Cerebellar nuclear complex (tissue), 1 donor: ENCODE measurements at regions not wholly inside any gene's neighbourhood (a gene's known extent, or its start where the extent isn't known, plus 50 kb on each side); places are given as distances from the start of the nearest gene placed in this dataset.

ENCODE experiments used
- DNase-seq, 2 experiments: peaks; one replicate each; lab custom pipeline; 2025; lab: John Stamatoyannopoulos, UW

DNA sequence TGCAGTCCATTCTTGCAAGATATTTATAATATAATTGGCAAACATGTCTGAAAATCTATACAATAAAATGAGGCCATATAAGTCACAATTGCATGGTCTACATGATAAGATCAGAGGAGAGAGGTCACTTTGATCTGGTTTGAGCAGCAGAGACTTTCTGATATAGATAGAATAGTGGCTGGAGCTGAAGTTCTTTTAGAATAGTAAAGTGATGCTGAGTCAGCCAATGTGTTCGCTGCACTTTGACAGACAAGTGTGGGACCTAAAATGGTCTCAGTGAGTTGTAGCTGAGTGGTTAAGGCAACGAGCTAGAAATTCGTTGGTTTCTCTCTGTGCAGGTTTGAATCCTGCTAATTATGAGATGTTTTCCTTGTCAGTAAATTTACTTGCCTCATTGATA, 257.0 kb upstream of the C11orf87 start:
- no peak for DNase-seq

DNA sequence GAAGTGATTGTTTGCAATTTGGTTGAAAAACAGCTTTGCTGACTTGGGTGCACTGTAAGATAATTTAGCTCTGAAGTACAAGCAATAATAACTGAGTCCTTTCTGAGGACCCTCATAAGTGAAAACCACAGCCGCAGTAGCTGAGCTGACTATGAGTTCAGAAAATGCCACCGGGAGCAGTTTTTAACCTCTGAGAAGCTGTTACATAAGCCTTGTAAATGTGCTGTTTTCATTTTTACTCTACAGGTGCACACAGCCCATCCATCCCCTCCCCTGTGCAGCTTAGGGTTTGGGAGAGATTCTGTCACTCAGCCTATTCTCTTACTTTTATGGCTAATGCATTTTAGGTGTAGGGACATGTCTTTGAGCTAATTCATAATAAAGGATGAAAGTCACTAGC, 255.5 kb upstream of the C11orf87 start:
- DNase-seq, result no peak

DNA sequence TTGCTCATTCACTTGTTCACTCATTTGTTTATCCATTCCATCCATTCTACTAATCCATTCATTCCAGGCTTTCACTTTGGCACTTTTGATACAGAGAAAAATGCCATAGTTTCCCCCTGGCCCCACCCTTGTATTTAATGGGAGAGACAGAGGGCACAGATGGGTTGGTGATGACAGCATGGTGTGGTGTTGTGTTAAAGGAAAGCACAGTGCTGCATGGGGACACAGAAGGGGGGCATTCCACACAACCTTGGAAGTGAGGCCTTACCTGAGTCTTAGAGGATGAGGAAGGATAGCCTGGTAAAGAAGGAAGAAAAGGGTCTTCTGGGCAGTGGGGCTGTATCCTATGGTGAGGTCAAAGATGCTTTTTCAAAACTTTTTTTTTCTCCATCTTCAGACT, 248.5 kb upstream of the C11orf87 start:
- no peak for DNase-seq

DNA sequence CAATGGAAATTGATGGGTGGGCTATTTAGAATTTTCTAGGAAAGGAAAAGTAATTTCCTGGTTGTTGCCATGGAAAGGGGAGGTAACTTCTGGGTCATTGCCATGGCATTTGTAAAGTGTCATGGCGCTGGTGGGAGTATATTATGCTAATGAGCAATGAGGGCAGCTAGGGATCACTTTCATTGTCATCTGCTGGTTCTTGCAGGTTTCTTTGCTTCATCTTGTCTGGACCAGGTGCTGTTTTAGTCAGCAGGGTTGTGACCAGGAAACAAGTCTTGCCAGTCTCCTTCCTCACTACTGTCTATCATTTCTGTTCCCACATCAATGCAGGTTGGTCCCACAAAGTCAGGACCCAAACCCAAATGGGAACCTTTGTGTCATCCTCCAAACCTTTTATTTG, 237.6 kb upstream of the C11orf87 start:
- no peak for DNase-seq

DNA sequence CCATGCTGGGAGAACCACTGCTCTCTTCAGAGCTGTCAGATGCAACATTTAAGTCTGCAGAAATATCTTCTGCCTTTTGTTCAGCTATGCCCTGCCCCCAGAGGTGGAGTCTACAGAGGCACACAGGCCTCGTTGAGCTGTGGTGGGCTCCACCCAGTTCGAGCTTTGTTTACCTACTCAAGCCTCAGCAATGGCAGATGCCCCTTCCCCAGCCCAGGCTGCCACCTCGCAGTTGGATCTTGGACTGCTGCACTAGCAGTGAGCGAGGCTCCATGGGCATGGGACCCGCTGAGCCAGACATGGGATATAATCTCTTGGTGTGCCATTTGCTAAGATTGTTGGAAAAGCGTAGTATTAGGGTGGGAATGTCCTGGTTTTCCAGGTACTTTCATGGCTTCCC, 229.1 kb upstream of the C11orf87 start:
- no peak for DNase-seq

DNA sequence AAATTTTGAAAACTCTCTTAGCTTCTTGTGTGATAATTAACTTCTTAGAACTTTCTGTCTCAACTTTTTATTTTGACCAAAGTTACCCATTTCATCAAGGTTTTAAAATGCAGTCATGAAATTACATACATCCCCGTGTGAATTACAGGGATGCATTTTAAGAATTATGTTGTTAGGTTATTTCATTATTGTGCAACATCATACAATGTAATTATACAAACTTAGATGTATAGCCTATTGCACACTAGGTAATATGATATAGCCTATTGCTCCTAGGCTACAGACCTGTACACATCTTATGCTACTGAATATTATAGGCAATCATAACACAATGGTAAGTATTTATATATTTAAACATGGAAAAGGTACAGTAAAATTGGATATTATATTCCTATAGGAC, 228.1 kb upstream of the C11orf87 start:
- DNase-seq, result no peak

DNA sequence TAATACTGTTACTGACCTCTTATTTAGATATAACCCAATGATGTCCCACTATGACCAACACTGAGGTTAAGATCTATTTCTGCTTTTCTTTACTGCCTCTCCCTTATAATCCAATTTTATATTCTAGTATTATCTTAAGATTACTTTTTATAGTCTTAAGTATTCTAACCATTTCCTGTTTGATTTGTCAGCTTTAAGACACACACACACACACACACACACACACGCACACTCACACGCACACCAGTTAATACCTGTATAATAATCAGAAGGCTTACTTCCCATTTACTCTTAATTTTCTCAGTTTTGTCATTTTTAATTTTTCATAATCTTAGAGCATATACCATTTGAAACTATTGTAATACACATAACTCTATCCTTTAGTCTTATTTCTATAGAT, 226.0 kb upstream of the C11orf87 start:
- no peak for DNase-seq

DNA sequence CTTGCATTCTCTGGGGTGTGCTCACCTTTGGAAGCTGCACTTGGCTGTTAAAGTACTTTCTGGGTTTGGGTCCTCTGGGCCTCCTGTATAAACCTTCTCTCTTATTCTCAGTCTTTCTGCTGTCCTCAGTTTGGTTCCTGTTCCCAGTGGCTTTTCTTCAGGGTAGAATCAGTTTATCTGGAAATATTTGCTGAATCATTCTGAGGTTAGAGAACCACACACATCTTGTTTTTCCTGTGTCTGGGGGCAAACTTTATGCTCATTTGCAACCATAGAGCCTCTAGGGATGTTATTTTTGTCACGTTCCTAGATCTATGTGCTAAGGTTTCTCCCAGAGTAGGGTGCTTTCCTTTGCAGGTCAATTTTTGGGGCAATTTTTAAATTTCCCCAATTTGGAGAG, 224.3 kb upstream of the C11orf87 start:
- no peak for DNase-seq

DNA sequence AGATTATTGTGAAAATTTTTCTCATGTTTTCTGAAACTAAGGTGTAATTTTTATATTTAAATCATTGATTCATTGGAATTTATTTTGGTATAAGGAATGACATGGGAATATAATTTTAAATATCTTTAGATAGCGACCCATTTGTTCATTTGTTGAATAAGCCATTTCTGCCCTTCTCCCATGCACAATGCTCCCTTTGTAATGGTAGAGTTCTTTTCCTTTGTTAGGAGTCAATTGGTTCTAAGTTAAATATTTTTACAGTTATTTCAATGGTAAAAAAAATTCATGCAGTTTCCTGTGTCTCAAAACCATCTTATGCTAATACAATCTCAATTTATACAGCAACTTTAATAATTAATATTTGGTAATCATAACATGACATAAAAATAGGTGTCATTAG, 218.8 kb upstream of the C11orf87 start:
- no peak for DNase-seq

DNA sequence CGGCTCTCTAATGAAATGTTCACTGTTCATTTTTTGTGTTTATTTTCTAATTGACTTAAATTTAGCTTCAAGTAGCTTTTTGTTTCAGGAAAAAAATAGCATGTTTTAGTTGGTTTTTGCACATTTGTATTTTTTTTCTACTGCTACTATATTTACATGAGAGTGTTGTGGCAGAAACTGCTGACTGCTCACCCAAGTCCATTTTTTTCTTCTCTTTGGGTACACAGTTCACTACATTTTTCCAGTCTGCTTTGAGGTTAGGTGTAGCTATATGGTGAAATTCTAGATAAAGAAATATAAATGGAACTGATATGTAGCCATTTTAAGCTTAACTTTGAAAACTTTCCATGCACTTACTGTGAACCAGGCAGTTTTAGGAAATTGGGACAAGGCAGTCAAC, 216.7 kb upstream of the C11orf87 start:
- no peak for DNase-seq

DNA sequence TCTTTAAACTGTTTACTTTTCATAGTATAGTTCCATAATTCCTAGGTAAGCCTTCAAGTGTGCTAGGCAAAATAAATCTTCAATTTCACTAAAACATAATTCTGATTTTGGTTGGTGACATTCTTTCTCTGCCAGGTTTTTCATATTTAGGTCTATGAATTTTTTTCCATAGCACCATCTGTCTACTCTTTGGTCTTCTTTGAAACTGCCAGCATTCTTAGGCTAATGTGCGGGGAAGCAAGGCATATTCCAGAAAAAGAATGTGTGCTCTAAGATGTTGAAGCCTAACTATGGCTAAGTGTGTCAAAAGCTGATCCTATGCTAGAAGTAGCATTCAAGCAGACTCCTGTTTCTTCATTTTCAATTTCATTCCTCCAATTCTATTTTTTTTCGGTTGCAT, 213.9 kb upstream of the C11orf87 start:
- DNase-seq, result no peak

DNA sequence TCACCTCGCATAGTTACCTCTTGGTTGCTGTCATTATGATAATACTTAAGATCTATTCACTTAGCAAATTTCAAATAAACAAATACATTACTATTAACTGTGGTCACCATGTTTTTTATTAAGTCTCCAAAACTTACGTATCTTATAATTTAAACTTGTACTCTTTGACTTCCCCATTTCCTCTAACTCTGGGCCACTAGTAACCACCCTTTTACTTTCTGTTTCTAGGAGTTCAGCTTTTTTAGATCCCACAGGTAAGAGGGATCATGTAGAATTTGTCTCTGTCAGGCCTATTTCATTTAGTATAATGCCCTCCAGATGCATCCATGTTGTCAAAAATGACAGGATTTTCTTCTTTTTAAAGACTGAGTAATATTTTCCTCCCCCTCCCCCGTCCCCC, 212.4 kb upstream of the C11orf87 start:
- no peak for DNase-seq

DNA sequence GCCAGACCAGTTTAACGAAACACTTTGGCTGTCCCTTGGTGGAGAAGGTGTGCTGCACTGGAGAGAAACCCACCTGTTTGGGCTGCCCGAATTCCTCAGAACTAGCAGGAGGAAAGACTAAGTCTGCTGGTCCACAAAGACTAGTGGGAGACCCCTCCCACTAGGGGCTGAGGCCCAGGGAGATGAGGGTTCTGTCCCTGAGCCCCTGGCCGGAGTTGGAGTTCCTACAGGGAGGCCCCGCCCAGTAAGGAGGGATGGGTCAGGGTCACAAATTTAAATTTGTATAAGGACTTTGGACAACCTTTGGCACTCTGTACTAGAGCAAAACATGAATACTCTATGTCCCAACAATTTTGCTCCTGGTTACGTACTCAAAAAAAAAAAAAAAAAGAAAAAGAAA, 200.8 kb upstream of the C11orf87 start:
- no peak for DNase-seq

DNA sequence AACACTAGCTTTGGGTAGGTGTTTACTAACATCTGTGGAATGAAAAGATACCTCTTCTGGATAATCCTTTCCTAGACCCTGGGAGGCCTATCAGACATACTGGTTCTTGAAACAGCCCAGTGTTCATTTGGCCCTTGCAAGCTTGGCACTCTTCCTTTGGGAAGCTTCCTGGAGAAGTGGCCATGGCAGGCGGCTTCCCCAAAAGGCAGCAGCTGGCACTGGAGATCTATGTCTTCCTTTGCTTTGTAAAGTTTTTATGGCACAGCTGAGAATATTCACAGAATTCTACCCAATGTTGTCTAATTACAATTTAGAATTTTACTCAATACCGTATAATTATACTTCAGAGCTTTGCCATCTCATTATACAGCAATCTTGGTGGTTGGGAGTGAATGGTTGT, 199.2 kb upstream of the C11orf87 start:
- no peak for DNase-seq

DNA sequence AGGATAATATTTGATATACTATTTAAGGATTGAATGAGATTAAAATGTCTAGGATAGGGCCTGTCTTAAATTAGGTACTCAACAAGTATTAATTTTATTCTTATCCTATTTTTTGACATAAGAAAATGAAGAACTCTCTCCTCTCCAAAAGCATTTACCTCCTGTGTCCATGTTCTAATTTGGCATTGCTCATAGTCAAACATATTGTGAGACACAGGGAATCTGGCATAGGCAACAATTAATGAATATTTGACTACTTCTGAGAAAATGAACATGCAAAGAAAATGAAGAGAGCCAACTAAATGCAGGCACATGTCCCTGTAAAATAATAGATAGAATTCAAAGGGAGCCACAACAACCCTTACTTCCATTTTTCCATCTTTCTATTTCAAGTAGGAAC, 198.5 kb upstream of the C11orf87 start:
- peak in 1 of 2 experiments; percentile 44 for DNase-seq

DNA sequence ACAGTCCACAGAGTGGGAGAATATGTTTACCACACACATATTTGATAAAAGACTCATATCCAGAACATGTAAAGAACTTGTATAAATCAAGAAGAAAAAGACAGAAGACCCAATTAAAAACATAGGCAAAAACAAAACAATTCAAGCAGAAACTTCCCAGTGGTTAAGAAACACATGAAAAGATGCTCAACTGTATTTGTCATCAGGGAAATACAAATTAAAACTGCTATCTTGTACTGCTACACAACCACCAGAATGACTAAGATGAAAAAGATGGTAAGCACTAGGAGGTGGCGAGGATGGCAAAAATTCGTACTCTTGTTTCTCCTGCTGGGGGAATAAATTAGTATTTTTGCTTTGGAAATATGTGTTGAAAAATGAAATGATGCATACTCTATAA, 192.3 kb upstream of the C11orf87 start:
- DNase-seq, result no peak

DNA sequence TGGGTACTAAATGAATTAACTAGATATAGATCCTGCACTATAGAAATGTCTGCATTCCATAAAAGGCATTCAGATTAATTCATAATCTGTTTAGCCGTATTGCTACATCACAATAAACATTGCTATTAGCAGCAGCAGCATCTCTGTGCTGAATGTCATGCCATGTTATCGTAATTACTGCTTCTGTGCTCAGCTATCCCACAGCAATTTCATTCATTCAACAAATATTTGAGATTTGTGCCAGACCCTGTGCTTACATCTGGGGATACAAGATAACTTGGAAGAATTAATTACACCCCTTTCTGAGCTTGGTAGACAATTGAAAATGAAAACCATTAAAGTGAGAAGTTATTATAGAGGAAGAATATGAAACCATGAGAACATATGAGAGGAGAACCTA, 185.8 kb upstream of the C11orf87 start:
- DNase-seq, result no peak

DNA sequence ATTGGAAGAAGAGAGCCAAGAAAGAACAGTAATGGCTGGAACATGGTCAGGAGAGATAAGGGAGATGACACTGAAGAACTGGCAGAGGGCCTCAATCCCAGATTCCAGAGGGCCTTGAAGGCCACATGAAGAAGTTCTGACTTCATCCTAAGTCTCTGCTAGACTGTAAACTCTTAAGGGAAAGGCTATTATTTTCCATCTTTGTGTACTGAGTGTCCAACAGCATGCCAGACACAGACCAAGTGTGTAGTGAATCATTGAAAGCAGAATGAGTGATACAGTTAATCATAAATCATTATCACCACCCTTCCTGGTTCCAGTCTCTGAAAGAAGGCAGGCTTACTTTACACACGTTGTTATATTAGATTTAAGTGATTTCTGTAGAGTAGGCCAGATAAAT, 185.3 kb upstream of the C11orf87 start:
- no peak for DNase-seq

DNA sequence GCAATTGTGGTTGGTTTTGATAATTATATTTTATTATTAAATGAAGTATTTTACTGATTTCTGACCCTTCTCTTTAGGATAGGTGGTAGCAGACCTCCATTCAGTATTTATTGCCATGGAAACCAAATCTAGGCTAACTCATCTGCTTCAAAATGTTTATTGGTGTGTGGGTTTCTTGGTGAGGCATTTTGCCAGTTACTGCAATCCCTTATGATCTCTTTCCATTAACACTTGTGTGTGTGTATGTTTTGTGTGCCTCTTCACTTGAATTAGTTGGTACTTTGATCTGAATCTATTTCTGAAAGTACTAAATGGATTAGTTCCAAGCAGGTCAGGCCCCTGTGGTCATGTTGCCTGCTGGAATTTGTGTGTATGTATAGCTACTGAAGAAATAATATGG, 184.4 kb upstream of the C11orf87 start:
- DNase-seq, result no peak

DNA sequence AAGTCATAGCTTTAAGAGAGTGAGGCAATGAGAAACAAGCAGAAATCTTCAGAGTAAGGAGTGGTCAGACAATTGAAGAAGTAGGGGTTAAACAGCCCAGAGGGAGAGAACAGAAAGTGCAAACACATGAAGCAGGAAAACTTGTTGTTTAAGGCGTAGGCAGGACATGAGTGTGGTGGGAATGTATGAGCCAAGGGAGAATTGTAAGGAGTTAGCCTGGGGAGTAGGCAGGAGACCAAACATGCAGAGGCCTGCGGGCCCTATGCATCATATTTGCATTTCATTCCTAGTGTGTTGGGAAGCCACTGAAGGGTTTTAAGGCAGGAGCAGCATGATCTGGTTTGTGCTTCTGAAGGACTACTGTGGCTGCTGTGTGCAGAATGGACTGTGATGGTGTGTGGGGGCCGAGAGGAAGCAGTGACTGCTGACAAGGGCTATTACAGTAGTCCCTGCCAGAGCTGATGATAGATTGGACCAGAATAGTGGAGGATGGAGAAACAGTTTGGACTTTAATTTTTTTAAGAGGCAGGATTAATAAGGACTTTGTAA, 179.9 kb upstream of the C11orf87 start:
- no peak for DNase-seq

DNA sequence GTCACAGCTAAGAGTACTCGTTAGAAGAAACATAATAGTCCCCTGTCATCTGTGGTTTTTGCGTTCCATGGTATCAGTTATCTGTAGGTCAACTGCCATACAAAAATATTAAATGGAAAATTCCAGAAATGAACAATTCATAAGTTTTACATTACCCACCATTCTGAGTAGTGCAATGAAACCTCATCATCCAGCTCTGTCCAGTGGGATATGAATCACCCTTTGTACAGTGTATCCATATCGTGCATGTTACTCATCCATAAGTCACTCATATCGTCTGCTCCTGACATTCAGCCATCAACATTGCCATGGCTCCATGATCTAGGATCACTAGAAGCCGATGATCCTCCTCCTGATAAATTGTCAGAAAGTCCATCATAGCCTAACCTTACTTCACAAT, 174.9 kb upstream of the C11orf87 start:
- no peak for DNase-seq

DNA sequence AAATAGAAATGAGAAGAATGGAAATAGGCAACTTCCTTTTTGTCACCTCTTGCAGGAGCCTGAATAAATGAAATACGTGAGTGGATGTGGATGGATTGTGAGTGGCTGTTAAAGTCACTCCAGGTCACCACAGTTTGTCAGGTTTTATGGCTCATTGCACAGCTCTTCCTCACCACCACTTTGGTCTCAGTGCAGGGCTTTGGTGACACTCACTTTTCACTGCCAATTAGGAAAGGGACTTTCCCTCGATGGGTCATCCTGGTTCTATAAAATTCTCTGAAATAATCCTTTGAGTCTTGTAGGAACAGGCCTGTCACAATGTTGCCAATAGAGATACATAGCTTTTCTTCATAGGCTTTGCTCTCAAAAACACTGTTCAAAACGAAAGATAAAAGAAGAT, 172.4 kb upstream of the C11orf87 start:
- no peak for DNase-seq

DNA sequence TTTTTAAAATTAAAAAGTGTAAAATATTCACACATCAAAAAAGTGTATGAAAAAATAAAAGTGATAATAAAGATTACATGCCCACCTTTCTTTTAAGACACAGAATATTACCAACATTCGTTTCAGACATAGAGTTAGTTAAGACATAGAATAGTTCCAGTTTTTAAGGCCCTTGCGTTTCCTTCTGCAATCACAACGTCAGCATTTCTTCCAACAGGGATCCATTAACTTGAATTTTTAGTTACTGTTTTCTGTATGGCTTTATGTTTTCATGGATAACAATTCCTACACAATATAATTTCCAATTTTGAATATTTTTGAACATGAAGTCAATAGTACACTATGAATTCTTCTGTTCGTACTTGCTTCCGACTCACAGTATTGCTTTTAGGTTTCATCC, 170.8 kb upstream of the C11orf87 start:
- DNase-seq, result no peak

DNA sequence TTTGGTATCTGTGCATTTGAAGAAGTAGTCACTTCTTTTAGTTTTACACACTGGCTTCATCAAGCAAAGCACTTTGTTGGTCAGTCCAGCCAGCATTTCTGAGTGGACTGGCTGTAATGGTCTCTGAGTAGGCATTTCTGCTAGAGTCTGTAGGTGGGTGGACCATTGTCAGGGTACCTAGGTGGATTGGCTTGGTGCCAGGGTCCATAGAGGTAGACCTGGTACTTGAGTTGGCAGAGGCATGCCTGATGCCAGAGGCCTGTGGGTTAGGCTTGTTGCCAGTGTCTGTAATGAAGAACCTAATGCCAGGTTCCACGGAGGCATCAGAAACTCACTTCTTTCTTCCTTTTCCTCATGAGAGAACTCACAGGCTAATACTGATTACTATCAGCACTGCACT, 157.9 kb upstream of the C11orf87 start:
- no peak for DNase-seq
